ENCODE measurements at regions not wholly inside any gene's neighbourhood (a gene's known extent, or its start where the extent isn't known, plus 50 kb on each side); places are given as distances from the start of the nearest gene placed in this dataset.

DNA sequence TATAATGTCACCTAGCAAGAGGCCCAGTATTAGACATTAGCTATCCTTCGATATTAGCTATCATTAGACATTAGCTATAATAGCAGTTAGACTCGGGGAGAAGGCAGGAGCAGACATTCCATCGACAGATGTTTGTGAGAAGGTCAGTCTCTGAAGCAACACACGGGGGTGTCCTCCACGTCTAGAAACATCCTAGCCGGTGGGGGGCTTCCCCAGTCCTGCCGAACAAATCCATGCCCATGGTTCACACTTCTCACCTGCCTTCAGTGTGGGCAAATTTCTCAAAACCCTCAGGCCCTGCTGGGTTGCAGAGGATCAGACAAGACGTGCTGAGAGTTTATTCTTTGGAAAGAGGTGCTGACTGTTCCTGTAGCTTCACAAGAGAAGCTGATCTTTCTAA is 151.1 kb downstream of the IRF8 start:
- no peaks in the 10 kb centered on the region for H3K79me2 ChIP-seq (ENCODE audit: control insufficient read depth, insufficient read depth, low read length)
- H3K4me1 ChIP-seq (ENCODE audit: control insufficient read depth, insufficient read depth, low read length), result no peaks in the 10 kb centered on the region
- 25% methylated on average over 8 of the region's 8 CpGs for WGBS (ENCODE audit: insufficient coverage, insufficient replicate concordance, low lambda C conversion rate, missing lambda C conversion rate)
- H2AFZ ChIP-seq (ENCODE audit: control insufficient read depth, low read depth, low read length), result no peak overlapping the region
- FAIRE-seq, result no peak
- H3K4me3 ChIP-seq, result no peak overlapping the region
- ChIA-PET SMC1A (ENCODE audit: uncharacterized antibody, unreplicated experiment) (interaction anchor here (1.2 kb wide), 1 partner anchor 205 kb away, joined by 3 read pairs; no protein-coding TSS in a partner anchor), RAD21 (ENCODE audit: unreplicated experiment) (interaction anchor here (1.2 kb wide), 1 partner anchor 231 kb away, joined by 5 read pairs; no protein-coding TSS in a partner anchor), CTCF (interaction anchor here (0.6 to 1.8 kb wide), 4 partner anchors 22 to 532 kb away, joined by 3 read pairs; no protein-coding TSS in a partner anchor), POLR2A (no interaction called here)
- peaks cover 0 to 8% of the 10 kb centered on the region in 2 experiments; a peak in 3 of 4 replicates for H3K27me3 ChIP-seq (replicated peaks in 1 of 2; ENCODE audit: control insufficient read depth in 2 of 2, insufficient read depth in 2 of 2, low read length in 1 of 2)
- no peak overlapping the region for H3K9ac ChIP-seq (ENCODE audit: control insufficient read depth, insufficient read depth, low read length)
- no peak overlapping the region for H3K4me2 ChIP-seq (ENCODE audit: control insufficient read depth, insufficient read depth)
- H3K36me3 ChIP-seq (ENCODE audit: control insufficient read depth in 2 of 2, insufficient read depth in 2 of 2, low read length in 1 of 2), result no peaks in the 10 kb centered on the region
- DNase-seq (ENCODE audit: low read depth, low spot score), result no peak
- H3K9me3 ChIP-seq (replicated peaks; ENCODE audit: control insufficient read depth, insufficient read depth, low read length), result no peaks in the 10 kb centered on the region
- in situ Hi-C loops (cut with MboI) (no loop called here), intact Hi-C loops (cut with micrococcal nuclease; ENCODE audit: unreplicated experiment) (no loop called here)
- ATAC-seq, result no peak
- BruUV-seq (replicated peaks), result no TSS peak
- TF ChIP-seq RCOR1 (conservative IDR thresholded peaks at IDR 0.05; ENCODE audit: low read depth, low read length) (no peak), ATF2 (IDR thresholded peaks at IDR 0.05; ENCODE audit: low read length) (no peak), RBBP5 (conservative IDR thresholded peaks at IDR 0.05) (no peak), SMAD1 (IDR thresholded peaks at IDR 0.05; ENCODE audit: low read depth, partially characterized antibody) (no peak), KDM1A (IDR thresholded peaks at IDR 0.05; ENCODE audit: borderline replicate concordance) (no peak), BACH1 (IDR thresholded peaks at IDR 0.05; ENCODE audit: borderline replicate concordance) (no peak), ZBED1 (IDR thresholded peaks at IDR 0.05; ENCODE audit: borderline replicate concordance) (no peak), NR2C1 (IDR thresholded peaks at IDR 0.05) (no peak), SUPT20H (IDR thresholded peaks at IDR 0.05; ENCODE audit: borderline replicate concordance, control insufficient read depth, low read depth, low read length) (no peak), ZNF592 (IDR thresholded peaks at IDR 0.05) (no peak), NR2C2 (IDR thresholded peaks at IDR 0.05; ENCODE audit: borderline replicate concordance, control insufficient read depth, insufficient read length, low read depth) (no peak)
- TF ChIP-seq, protein P1, sequence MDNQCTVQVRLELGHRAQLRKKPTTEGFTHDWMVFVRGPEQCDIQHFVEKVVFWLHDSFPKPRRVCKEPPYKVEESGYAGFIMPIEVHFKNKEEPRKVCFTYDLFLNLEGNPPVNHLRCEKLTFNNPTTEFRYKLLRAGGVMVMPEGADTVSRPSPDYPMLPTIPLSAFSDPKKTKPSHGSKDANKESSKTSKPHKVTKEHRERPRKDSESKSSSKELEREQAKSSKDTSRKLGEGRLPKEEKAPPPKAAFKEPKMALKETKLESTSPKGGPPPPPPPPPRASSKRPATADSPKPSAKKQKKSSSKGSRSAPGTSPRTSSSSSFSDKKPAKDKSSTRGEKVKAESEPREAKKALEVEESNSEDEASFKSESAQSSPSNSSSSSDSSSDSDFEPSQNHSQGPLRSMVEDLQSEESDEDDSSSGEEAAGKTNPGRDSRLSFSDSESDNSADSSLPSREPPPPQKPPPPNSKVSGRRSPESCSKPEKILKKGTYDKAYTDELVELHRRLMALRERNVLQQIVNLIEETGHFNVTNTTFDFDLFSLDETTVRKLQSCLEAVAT (IDR thresholded peaks at IDR 0.05), result no peak
- H4K20me1 ChIP-seq (ENCODE audit: control insufficient read depth, insufficient read depth), result no peaks in the 10 kb centered on the region
- H3K27ac ChIP-seq (ENCODE audit: control insufficient read depth, insufficient read depth), result no peak overlapping the region

All from GM12878 (cell line).